HCT116 (cell line): ENCODE measurements at regions not wholly inside any gene's neighbourhood (a gene's known extent, or its start where the extent isn't known, plus 50 kb on each side); places are given as distances from the start of the nearest gene placed in this dataset.

Experiments
- ATAC-seq: fragments of 200-7000 bp; cut with Tn5 transposase; 2 replicates; pipeline ENCODE4 v1.9.1; 2020; ENCODE audit warnings: mild to moderate bottlenecking, moderate library complexity
- BruUV-seq: library from RNA; stranded (reverse); fragments of 400-500 nt; replicated peaks from 2 replicates; lab custom pipeline; 2021; lab: Mats Ljungman, UMichigan
- CTCF ChIA-PET: fragments of 300-600 bp; sonication (Branson Sonifier 250); formaldehyde crosslinking; loops from one replicate; lab custom pipeline; 2021; ENCODE audit warnings: antibody characterized with exemption; lab: Charles Lee
- POLR2A ChIA-PET: fragments of 300-600, 350-600 bp; sonication (Branson Sonifier 250); formaldehyde crosslinking; loops from one replicate; lab custom pipeline; 2021; ENCODE audit warnings: antibody characterized with exemption; lab: Charles Lee
- RAD21 ChIA-PET, 2 experiments: fragments of 300-600 bp; sonication (Branson Sonifier 250); formaldehyde crosslinking; loops; one replicate each; lab custom pipeline; 2023; ENCODE audit warnings: low total read pairs in 2 of 2; ENCODE audit not compliant: uncharacterized antibody in 2 of 2, unreplicated experiment in 2 of 2, low non-redundant PET in 1 of 2; lab: Charles Lee
- DNase-seq: peaks from one replicate; pipeline ENCODE4 v3.0.0-alpha.2; 2010; ENCODE audit warnings: low read depth, low spot score
- H2AFZ ChIP-seq: fragments of 200-600 bp; shearing (Covaris generic), sonication (generic); 2 replicates; pipeline ENCODE4 v1.6.1; 2017; ENCODE audit warnings: low read depth, mixed run types, mixed read lengths, antibody characterized with exemption, low read length; ENCODE audit not compliant: poor library complexity, severe bottlenecking
- H3K27ac ChIP-seq: 2 replicates; pipeline ENCODE4 v1.5.1; 2012; ENCODE audit warnings: low read depth, low read length
- H3K27me3 ChIP-seq: fragments of 200-600 bp; sonication (generic); 2 replicates; pipeline ENCODE4 v1.6.1; 2016; ENCODE audit warnings: mixed run types, low read length, mixed read lengths; ENCODE audit not compliant: insufficient read depth
- H3K36me3 ChIP-seq, 2 experiments: fragments of 200-500 bp in 1 of 2; fragments of 200-600 bp in 1 of 2; sonication (Bioruptor generic) in 1 of 2; sonication (generic) in 1 of 2; 2 replicates each; pipeline versions ENCODE4 v1.5.1 to v1.6.1; 2014 to 2016; ENCODE audit warnings: low read length in 2 of 2, inconsistent platforms in 1 of 2, mixed read lengths in 1 of 2, mixed run types in 1 of 2; ENCODE audit not compliant: insufficient read depth in 2 of 2, control insufficient read depth in 1 of 2
- H3K4me1 ChIP-seq, 2 experiments: fragments of 200-600 bp in 1 of 2; sonication (generic) in 1 of 2; 2 replicates each; pipeline versions ENCODE4 v1.5.1 to v1.6.1; 2012 to 2017; ENCODE audit warnings: low read length in 2 of 2, inconsistent platforms in 1 of 2, mild to moderate bottlenecking in 1 of 2, mixed read lengths in 1 of 2, mixed run types in 1 of 2, moderate library complexity in 1 of 2; ENCODE audit not compliant: insufficient read depth in 2 of 2, control insufficient read depth in 1 of 2
- H3K4me2 ChIP-seq: fragments of 200-600 bp; sonication (generic); 2 replicates; pipeline ENCODE4 v1.6.1; 2017; ENCODE audit warnings: mixed run types, low read length, mixed read lengths
- H3K4me3 ChIP-seq, 2 experiments: fragments of 200-600 bp in 1 of 2; sonication (generic) in 1 of 2; replicated peaks in 1 of 2; 2 replicates each; pipeline ENCODE4 v1.5.1; 2011 to 2016; ENCODE audit warnings: low read length in 2 of 2, control low read depth in 1 of 2, low read depth in 1 of 2, mild to moderate bottlenecking in 1 of 2, mixed read lengths in 1 of 2, mixed run types in 1 of 2
- H3K79me2 ChIP-seq: fragments of 200-600 bp; sonication (generic); 2 replicates; pipeline ENCODE4 v1.6.1; 2017; ENCODE audit warnings: mild to moderate bottlenecking, mixed run types, low read length, moderate library complexity, mixed read lengths; ENCODE audit not compliant: insufficient read depth
- H3K9ac ChIP-seq: fragments of 200-600 bp; sonication (generic); 2 replicates; pipeline ENCODE4 v1.6.1; 2016; ENCODE audit warnings: low read length, mixed read lengths
- H3K9me2 ChIP-seq: fragments of 200-600 bp; sonication (generic), shearing (Covaris generic); 2 replicates; pipeline ENCODE4 v1.6.1; 2017; ENCODE audit warnings: mixed run types, mild to moderate bottlenecking, moderate library complexity; ENCODE audit not compliant: insufficient read depth
- H3K9me3 ChIP-seq, 2 experiments: fragments of 200-500 bp in 1 of 2; fragments of 200-600 bp in 1 of 2; sonication (Bioruptor generic) in 1 of 2; sonication (generic) in 1 of 2; 2 replicates each; pipeline ENCODE4 v1.6.1; 2014 to 2017; ENCODE audit warnings: low read length in 2 of 2, mixed read lengths in 2 of 2, inconsistent platforms in 1 of 2, low read depth in 1 of 2, mild to moderate bottlenecking in 1 of 2, mixed run types in 1 of 2, moderate library complexity in 1 of 2; ENCODE audit not compliant: control insufficient read depth in 1 of 2, insufficient read depth in 1 of 2
- H4K20me1 ChIP-seq: fragments of 200-600 bp; sonication (generic), shearing (Covaris generic); 2 replicates; pipeline ENCODE4 v1.6.1; 2017; ENCODE audit warnings: mixed run types, mild to moderate bottlenecking, moderate library complexity; ENCODE audit not compliant: insufficient read depth
- CEBPB ChIP-seq: IDR thresholded peaks from 2 replicates; pipeline ENCODE4 v1.6.1; 2012; ENCODE audit warnings: low read depth
- EGR1 ChIP-seq: IDR thresholded peaks from 2 replicates; pipeline ENCODE4 v1.6.1; 2012; ENCODE audit warnings: low read depth
- FOSL1 ChIP-seq: IDR thresholded peaks from 2 replicates; pipeline ENCODE4 v1.6.1; 2012; ENCODE audit warnings: low read depth
- POLR2A ChIP-seq: IDR thresholded peaks from 2 replicates; pipeline ENCODE4 v1.7.0; 2011; ENCODE audit warnings: borderline replicate concordance; ENCODE audit not compliant: insufficient read depth, insufficient read length; ENCODE audit errors: extremely low read depth
- RAD21 ChIP-seq: IDR thresholded peaks from 2 replicates; pipeline ENCODE4 v1.6.1; 2012; ENCODE audit warnings: low read depth, mild to moderate bottlenecking
- SP1 ChIP-seq: IDR thresholded peaks from 2 replicates; pipeline ENCODE4 v1.6.1; 2012; ENCODE audit warnings: low read depth
- YY1 ChIP-seq: IDR thresholded peaks from 2 replicates; pipeline ENCODE4 v1.6.1; 2011; ENCODE audit warnings: low read length, low read depth, moderate library complexity, mild to moderate bottlenecking; ENCODE audit not compliant: insufficient replicate concordance; ENCODE audit errors: extremely low read depth
- ZFX ChIP-seq: fragments of 450-650 bp; IDR thresholded peaks from 2 replicates; pipeline ENCODE4 v1.6.1; 2017
- intact Hi-C: fragments of 100-400 bp; cut with micrococcal nuclease; formaldehyde crosslinking; loops from 2 replicates; pipeline ENCODE4 v1.10.0; 2022
- TF ChIP-seq, protein P1 (sequence below): IDR thresholded peaks from 2 replicates; pipeline ENCODE4 v1.6.1; 2012
- TF ChIP-seq, protein P2 (sequence below): IDR thresholded peaks from 2 replicates; pipeline ENCODE4 v1.6.1; 2012
- TF ChIP-seq, protein P3 (sequence below), 3 experiments: fragments of 200-600 bp in 1 of 3; sonication (generic) in 1 of 3; IDR thresholded peaks in 2 of 3; conservative IDR thresholded peaks in 1 of 3; 2 replicates each; pipeline ENCODE4 v1.5.1; 2012 to 2017; ENCODE audit warnings: low read depth in 2 of 3, low read length in 2 of 3, antibody characterized with exemption in 1 of 3, borderline replicate concordance in 1 of 3, control low read depth in 1 of 3, mild to moderate bottlenecking in 1 of 3, mixed read lengths in 1 of 3, mixed run types in 1 of 3, moderate library complexity in 1 of 3; ENCODE audit not compliant: insufficient read depth in 1 of 3

DNA sequence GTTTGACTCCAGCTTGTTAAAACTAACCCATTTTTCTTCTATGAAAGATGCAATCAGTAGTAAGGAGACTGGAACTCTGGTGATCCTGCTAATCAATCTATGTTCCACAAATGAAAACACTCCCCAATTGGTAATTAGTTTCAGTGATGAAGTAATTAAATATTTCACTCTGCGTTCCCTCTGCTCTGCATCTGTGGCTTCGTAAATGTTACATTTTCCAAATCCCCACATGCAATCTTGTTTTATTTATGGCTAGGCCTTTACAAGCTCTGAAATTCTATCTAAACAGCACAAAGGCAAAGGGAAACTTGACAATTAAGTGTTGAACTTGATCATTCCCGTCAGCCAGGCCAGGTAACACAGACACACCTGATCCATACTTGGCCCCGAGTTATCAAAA lies 231.4 kb upstream of the OSR1 start:
- DNase-seq: no peak
- no peak overlapping the region for H3K9ac ChIP-seq
- no peaks in the 10 kb centered on the region for H3K27me3 ChIP-seq
- H3K27ac ChIP-seq: no peak overlapping the region
- H3K4me1 ChIP-seq: no peaks in the 10 kb centered on the region
- no peaks in the 10 kb centered on the region for H3K79me2 ChIP-seq
- BruUV-seq: no TSS peak
- ChIA-PET POLR2A (no interaction called here), CTCF (no interaction called here), RAD21 (no interaction called here)
- TF ChIP-seq ZFX (no peak), FOSL1 (no peak), EGR1 (no peak), RAD21 (no peak), SP1 (no peak), CEBPB (no peak), POLR2A (no peak), YY1 (no peak)
- TF ChIP-seq, protein P1, sequence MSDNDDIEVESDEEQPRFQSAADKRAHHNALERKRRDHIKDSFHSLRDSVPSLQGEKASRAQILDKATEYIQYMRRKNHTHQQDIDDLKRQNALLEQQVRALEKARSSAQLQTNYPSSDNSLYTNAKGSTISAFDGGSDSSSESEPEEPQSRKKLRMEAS: no peak
- TF ChIP-seq, protein P2, sequence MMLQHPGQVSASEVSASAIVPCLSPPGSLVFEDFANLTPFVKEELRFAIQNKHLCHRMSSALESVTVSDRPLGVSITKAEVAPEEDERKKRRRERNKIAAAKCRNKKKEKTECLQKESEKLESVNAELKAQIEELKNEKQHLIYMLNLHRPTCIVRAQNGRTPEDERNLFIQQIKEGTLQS: no peak
- TF ChIP-seq, protein P3, sequence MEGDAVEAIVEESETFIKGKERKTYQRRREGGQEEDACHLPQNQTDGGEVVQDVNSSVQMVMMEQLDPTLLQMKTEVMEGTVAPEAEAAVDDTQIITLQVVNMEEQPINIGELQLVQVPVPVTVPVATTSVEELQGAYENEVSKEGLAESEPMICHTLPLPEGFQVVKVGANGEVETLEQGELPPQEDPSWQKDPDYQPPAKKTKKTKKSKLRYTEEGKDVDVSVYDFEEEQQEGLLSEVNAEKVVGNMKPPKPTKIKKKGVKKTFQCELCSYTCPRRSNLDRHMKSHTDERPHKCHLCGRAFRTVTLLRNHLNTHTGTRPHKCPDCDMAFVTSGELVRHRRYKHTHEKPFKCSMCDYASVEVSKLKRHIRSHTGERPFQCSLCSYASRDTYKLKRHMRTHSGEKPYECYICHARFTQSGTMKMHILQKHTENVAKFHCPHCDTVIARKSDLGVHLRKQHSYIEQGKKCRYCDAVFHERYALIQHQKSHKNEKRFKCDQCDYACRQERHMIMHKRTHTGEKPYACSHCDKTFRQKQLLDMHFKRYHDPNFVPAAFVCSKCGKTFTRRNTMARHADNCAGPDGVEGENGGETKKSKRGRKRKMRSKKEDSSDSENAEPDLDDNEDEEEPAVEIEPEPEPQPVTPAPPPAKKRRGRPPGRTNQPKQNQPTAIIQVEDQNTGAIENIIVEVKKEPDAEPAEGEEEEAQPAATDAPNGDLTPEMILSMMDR (IDR thresholded peaks at IDR 0.05 in 2 of 3, conservative IDR thresholded peaks at IDR 0.05 in 1 of 3; ENCODE audit: borderline replicate concordance in 1 of 3, insufficient read depth in 1 of 3, low read depth in 2 of 3, low read length in 2 of 3): no peak
- intact Hi-C loops: no loop called here
- no peak overlapping the region for H3K4me3 ChIP-seq
- ATAC-seq: no peak
- H4K20me1 ChIP-seq: no peaks in the 10 kb centered on the region
- H2AFZ ChIP-seq: no peak overlapping the region
- no peak overlapping the region for H3K4me2 ChIP-seq
- H3K9me3 ChIP-seq: no peaks in the 10 kb centered on the region
- no peaks in the 10 kb centered on the region for H3K9me2 ChIP-seq
- H3K36me3 ChIP-seq: no peaks in the 10 kb centered on the region
